ENCODE measurements at regions not wholly inside any gene's neighbourhood (a gene's known extent, or its start where the extent isn't known, plus 50 kb on each side); places are given as distances from the start of the nearest gene placed in this dataset.
"Not testable (repeated sequence)": the region's sequence is repeated elsewhere in the genome, so short reads cannot be mapped to it uniquely, and the experiment has no call there.

DNA sequence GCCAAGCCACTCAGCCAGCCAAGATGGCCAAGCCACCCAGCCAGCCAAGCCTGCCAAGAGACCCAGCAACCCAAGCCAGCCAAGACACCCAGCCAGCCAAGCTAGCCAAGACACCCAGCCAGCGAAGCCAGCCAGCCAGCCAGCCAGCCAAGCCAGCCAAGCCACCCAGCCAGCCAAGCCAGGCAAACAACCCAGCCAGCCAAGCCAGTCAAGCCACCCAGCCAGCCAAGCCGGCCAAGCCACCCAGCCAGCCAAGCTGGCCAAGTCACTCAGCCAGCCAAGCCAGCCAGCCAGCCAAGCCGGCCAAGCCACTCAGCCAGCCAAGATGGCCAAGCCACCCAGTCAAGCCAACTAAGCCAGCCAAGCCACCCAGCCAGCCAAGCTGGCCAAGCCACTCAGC lies 337.5 kb upstream of the PLGLB2 start:
- DNase-seq (ENCODE audit: low spot score), result not testable (repeated sequence)

DNA sequence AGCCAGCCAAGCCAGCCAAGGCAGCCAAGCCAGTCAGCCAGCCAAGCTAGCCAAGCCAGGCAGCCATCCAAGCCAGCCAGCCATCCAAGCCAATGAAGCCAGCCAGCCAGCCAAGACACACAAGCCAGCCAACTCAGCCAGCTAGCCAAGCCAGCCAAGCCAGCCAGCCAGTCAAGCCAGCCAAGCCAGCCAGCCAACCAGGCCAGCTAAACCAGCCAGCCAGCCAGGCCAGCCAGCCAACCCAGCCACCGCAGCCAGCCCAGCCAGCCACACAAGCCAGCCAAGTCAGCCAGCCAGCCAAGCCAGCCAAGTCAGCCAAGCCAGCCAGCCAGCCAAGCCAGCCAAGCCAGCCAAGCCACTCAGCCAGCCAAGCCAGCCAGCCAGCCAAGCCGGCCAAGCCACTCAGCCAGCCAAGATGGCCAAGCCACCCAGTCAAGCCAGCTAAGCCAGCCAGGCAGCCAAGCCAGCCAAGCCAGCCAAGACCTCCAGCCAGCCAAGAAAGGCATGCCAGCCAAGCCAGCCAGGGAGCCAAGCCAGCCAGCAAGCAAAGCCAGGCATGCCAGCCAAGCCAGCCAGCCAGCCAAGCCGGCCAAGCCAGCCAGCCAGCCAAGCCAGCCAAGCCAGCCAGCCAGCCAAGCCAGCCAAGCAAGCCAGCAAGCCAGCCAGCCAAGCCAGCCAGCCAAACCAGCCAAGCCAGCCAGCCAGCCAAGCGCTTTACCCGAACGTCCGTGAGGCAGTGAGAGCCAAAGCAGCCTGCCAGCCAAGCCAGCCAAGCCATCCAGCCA lies 335.7 kb upstream of the PLGLB2 start:
- not testable (repeated sequence) for DNase-seq (ENCODE audit: low spot score)

DNA sequence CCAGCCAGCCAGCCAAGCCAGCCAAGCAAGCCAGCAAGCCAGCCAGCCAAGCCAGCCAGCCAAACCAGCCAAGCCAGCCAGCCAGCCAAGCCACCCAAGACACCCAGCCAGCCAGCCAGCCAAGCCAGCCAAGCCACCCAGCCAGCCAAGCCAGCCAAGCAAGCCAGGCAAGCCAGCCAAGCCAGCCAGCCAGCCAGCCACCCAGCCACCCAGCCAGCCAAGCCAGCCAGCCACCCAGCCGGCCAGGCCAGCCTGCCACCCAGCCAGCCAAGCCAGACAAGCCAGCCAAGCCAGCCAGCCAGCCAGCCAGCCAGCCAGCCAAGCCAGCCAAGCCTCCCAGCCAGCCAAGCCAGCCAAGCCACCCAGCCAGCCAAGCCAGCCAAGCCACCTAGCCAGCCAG lies 333.6 kb upstream of the PLGLB2 start:
- not testable (repeated sequence) for DNase-seq (ENCODE audit: low spot score)

GRCh38 chr2:87414795-87415570 lies 332.9 kb upstream of the PLGLB2 start:
- DNase-seq (ENCODE audit: low spot score), result not testable (repeated sequence)

GRCh38 chr2:87415586-87416265 lies 332.2 kb upstream of the PLGLB2 start:
- DNase-seq (ENCODE audit: low spot score), result not testable (repeated sequence)

DNA sequence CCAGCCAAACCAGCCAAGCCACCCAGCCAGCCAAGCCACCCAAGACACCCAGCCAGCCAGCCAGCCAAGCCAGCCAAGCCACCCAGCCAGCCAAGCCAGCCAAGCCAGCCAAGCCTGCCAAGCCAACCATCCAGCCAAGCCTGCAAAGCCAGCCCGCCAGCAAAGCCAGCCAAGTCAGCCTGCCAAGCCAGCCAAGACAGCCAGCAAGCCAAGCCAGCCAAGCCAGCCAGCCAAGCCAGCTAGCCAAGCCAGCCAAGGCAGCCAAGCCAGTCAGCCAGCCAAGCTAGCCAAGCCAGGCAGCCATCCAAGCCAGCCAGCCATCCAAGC lies 331.7 kb upstream of the PLGLB2 start:
- DNase-seq (ENCODE audit: low spot score), result not testable (repeated sequence)

DNA sequence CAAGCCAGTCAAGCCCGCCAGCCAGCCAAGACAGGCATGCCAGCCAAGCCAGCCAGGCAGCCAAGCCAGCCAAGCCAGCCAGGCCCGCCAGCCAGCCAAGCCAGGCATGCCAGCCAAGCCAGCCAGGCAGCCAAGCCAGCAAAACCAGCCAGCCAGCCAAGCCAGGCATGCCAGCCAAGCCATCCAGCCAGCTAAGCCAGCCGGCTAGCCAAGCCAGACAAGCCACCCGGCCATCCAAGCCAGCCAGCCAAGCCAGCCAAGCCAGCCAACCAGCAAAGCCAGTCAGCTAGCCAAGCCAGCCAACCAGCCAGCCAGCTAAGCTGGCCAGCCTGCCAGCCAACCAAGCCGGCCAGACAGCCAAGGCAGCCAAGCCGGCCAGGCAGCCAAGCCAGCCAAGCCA lies 330.7 kb upstream of the PLGLB2 start:
- not testable (repeated sequence) for DNase-seq (ENCODE audit: low spot score)

DNA sequence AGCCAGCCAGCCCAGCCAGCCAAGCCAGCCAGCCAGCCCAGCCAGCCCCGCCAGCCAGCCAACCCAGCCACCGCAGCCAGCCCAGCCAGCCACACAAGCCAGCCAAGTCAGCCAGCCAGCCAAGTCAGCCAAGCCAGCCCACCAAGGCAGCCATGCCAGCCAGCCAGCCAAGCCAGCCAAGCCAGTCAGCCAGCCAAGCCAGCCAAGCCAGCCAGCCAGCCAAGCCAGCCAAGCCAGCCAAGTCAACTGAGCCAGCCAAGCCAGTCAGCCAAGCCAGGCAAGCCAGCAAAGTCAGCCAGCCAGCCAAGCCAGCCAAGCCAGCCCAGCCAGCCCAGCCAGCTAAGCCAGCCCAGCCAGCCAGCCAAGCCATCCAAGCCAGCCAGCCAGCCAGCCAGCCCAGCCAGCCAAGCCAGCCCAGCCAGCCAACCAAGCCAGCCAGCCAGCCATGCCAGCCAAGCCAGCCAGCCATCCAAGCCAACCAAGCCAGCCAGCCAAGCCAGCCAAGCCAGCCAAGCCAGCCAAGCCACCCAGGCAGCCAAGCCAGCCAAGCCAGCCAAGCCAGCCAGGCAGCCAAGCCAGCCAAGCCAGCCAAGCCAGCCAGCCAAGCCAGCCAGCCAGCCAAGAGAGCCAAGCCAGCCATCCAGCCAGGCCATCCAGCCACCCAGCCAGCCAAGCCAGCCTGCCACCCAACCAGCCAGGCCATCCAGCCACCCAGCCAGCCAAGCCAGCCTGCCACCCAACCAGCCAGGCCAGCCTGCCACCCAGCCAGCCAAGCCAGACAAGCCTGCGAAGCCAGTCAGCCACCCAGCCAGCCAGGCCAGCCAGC lies 329.9 kb upstream of the PLGLB2 start:
- not testable (repeated sequence) for DNase-seq (ENCODE audit: low spot score)

- DNase-seq (ENCODE audit: low spot score), result not testable (repeated sequence)
These were observed 328.8 kb upstream of the PLGLB2 start for GRCh38 chr2:87418823-87419822.

GRCh38 chr2:87419980-87420379 lies 327.9 kb upstream of the PLGLB2 start:
- DNase-seq (ENCODE audit: low spot score), result not testable (repeated sequence)

DNA sequence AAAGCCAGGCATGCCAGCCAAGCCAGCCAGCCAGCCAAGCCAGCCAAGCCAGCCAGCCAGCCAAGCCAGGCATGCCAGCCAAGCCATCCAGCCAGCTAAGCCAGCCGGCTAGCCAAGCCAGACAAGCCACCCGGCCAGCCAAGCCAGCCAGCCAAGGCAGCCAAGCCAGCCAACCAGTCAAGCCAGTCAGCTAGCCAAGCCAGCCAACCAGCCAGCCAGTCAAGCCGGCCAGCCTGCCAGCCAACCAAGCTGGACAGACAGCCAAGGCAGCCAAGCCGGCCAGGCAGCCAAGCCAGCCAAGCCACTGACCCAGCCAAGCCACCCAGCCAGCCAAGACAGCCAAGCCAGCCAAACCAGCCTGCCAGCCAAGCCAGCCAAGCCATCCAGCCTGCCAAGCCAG lies 326.9 kb upstream of the PLGLB2 start:
- DNase-seq (ENCODE audit: low spot score), result not testable (repeated sequence)

- DNase-seq (ENCODE audit: low spot score), result not testable (repeated sequence)
These were observed 323.8 kb upstream of the PLGLB2 start for GRCh38 chr2:87423796-87424762.

- DNase-seq (ENCODE audit: low spot score), result not testable (repeated sequence)
These were observed 323.1 kb upstream of the PLGLB2 start for GRCh38 chr2:87424763-87425154.

- not testable (repeated sequence) for DNase-seq (ENCODE audit: low spot score)
These were observed 322.7 kb upstream of the PLGLB2 start for GRCh38 chr2:87425191-87425590.

DNA sequence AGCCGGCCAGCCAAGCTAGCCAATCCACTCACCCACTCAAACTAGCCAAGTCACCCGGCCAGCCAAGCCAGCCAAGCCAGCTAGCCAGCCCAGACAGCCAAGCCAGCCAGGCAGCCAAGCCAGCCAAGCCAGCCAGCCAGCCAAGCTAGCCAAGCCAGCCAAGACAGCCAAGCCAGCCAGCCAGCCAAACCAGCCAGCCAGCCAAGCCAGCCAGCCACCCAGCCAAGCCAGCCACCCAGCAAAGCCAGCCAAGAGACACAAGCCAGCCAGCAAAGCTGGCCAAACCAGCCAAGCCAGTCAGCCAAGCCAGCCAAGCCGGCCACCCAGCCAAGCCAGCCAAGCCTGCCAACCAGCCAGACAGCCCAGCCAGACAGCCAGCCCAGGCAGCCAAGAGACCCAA lies 322.2 kb upstream of the PLGLB2 start:
- not testable (repeated sequence) for DNase-seq (ENCODE audit: low spot score)

DNA sequence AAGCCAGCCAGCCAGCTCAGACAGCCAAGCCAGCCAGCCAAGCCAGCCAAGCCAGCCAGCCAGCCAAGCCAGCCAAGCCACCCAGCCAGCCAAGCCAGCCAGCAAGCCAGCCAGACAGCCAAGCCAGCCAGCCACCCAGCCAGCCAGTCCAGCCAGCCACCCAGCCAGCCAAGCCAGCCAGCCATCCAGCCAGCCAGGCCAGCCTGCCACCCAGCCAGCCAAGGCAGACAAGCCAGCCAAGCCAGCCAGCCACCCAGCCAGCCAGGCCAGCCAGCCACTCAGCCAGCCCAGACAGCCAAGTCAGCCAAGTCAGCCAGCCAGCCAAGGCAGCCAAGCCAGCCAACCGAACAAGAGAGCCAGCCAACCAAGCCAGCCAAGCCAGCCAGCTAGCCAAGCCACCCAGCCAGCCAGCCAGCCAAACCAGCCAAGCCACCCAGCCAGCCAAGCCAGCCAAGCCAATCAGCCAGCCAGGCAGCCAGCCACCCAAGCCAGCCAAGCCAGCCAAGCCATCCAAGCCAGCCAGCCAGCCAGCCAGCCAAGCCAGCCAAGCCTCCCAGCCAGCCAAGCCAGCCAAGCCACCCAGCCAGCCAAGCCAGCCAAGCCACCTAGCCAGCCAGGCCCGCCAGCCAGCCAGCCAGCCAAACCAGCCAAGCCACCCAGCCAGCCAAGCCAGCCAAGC lies 319.3 kb upstream of the PLGLB2 start:
- DNase-seq (ENCODE audit: low spot score), result not testable (repeated sequence)

GRCh38 chr2:87429206-87429930 lies 318.5 kb upstream of the PLGLB2 start:
- not testable (repeated sequence) for DNase-seq (ENCODE audit: low spot score)

DNA sequence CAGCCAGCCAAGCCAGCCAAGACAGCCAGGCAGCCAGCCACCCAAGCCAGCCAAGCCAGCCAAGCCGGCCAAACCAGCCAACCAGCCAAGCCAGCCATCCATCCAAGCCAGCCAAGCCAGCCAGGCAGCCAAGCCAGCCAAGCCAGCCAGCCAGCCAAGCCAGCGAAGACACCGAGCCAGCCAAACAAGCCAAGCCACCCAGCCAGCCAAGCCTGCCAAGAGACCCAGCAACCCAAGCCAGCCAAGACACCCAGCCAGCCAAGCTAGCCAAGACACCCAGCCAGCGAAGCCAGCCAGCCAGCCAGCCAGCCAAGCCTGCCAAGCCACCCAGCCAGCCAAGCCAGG lies 318.0 kb upstream of the PLGLB2 start:
- not testable (repeated sequence) for DNase-seq (ENCODE audit: low spot score)
